HCT116 (cell line): ENCODE measurements at regions not wholly inside any gene's neighbourhood (a gene's known extent, or its start where the extent isn't known, plus 50 kb on each side); places are given as distances from the start of the nearest gene placed in this dataset.

Experiments
- CTCF ChIP-seq, 3 experiments: fragments of 200-600 bp in 1 of 3; sonication (generic) in 1 of 3; IDR thresholded peaks in 2 of 3; conservative IDR thresholded peaks in 1 of 3; 2 replicates each; pipeline ENCODE4 v1.5.1; 2012 to 2017; ENCODE audit warnings: low read depth in 2 of 3, low read length in 2 of 3, antibody characterized with exemption in 1 of 3, borderline replicate concordance in 1 of 3, control low read depth in 1 of 3, mild to moderate bottlenecking in 1 of 3, mixed read lengths in 1 of 3, mixed run types in 1 of 3, moderate library complexity in 1 of 3; ENCODE audit not compliant: insufficient read depth in 1 of 3
- EZH2 ChIP-seq: fragments of 200-600 bp; sonication (generic); IDR thresholded peaks from 2 replicates; pipeline ENCODE4 v1.6.1; 2017; ENCODE audit warnings: antibody characterized with exemption, mixed run types
- EZH2phosphoT487 ChIP-seq: fragments of 200-600 bp; IDR thresholded peaks from 2 replicates; pipeline ENCODE4 v1.6.1; 2018; ENCODE audit warnings: antibody characterized with exemption, borderline replicate concordance
- FOSL1 ChIP-seq: IDR thresholded peaks from 2 replicates; pipeline ENCODE4 v1.6.1; 2012; ENCODE audit warnings: low read depth
- MAX ChIP-seq: IDR thresholded peaks from 2 replicates; pipeline ENCODE4 v1.6.1; 2012
- POLR2A ChIP-seq: IDR thresholded peaks from 2 replicates; pipeline ENCODE4 v1.7.0; 2011; ENCODE audit warnings: borderline replicate concordance; ENCODE audit not compliant: insufficient read depth, insufficient read length; ENCODE audit errors: extremely low read depth
- RAD21 ChIP-seq: IDR thresholded peaks from 2 replicates; pipeline ENCODE4 v1.6.1; 2012; ENCODE audit warnings: low read depth, mild to moderate bottlenecking
- REST ChIP-seq: IDR thresholded peaks from 2 replicates; pipeline ENCODE4 v1.6.1; 2012; ENCODE audit warnings: low read depth
- SP1 ChIP-seq: IDR thresholded peaks from 2 replicates; pipeline ENCODE4 v1.6.1; 2012; ENCODE audit warnings: low read depth
- SRF ChIP-seq: IDR thresholded peaks from 2 replicates; pipeline ENCODE4 v1.6.1; 2012; ENCODE audit warnings: low read depth
- TCF7L2 ChIP-seq: IDR thresholded peaks from 2 replicates; pipeline ENCODE4 v1.7.0; 2011; ENCODE audit warnings: borderline replicate concordance, inconsistent platforms; ENCODE audit not compliant: insufficient read depth, insufficient read length; ENCODE audit errors: extremely low read depth
- ZFX ChIP-seq: fragments of 450-650 bp; IDR thresholded peaks from 2 replicates; pipeline ENCODE4 v1.6.1; 2017
- ZNF274 ChIP-seq: fragments of 200-500 bp; sonication (Bioruptor generic); IDR thresholded peaks from 2 replicates; pipeline ENCODE4 v1.6.1; 2014; ENCODE audit warnings: mild to moderate bottlenecking, low read depth, low read length, inconsistent platforms

GRCh38 chrY:8329431-8329830 is 1007.8 kb upstream of the TSPY4 start:
- TF ChIP-seq EZH2 (no peak), CTCF (IDR thresholded peaks at IDR 0.05 in 2 of 3, conservative IDR thresholded peaks at IDR 0.05 in 1 of 3; ENCODE audit: borderline replicate concordance in 1 of 3, insufficient read depth in 1 of 3, low read depth in 2 of 3, low read length in 2 of 3) (no peak), REST (no peak), SP1 (no peak), FOSL1 (no peak), TCF7L2 (no peak), RAD21 (no peak), EZH2phosphoT487 (no peak), SRF (no peak), MAX (no peak), POLR2A (no peak), ZNF274 (no peak), ZFX (no peak)
